H9 (cell line): ENCODE measurements at regions not wholly inside any gene's neighbourhood (a gene's known extent, or its start where the extent isn't known, plus 50 kb on each side); places are given as distances from the start of the nearest gene placed in this dataset.

ENCODE experiments used
- DNase-seq: peaks from one replicate; pipeline ENCODE4 v3.0.0-alpha.2; 2017
- H2AFZ ChIP-seq: one replicate; pipeline ENCODE4 v1.6.1; 2013; ENCODE audit warnings: mild to moderate bottlenecking, low read length, control low read depth, moderate library complexity
- H2AK5ac ChIP-seq: 2 replicates; pipeline ENCODE4 v1.6.1; 2013; ENCODE audit warnings: low read length, control low read depth, mixed read lengths; ENCODE audit not compliant: insufficient read length
- H2BK120ac ChIP-seq: one replicate; pipeline ENCODE4 v1.6.1; 2013; ENCODE audit warnings: low read depth, mild to moderate bottlenecking, low read length, control low read depth, inconsistent platforms; ENCODE audit not compliant: poor library complexity, severe bottlenecking
- H2BK12ac ChIP-seq: 2 replicates; pipeline ENCODE4 v1.6.1; 2013; ENCODE audit warnings: low read length, control low read depth, mixed read lengths, low read depth; ENCODE audit not compliant: insufficient read length
- H2BK15ac ChIP-seq: 2 replicates; pipeline ENCODE4 v1.6.1; 2013; ENCODE audit warnings: low read depth, low read length, control low read depth
- H2BK20ac ChIP-seq: one replicate; pipeline ENCODE4 v1.6.1; 2013; ENCODE audit warnings: low read depth, mild to moderate bottlenecking, low read length, control low read depth, inconsistent platforms; ENCODE audit not compliant: poor library complexity, severe bottlenecking
- H2BK5ac ChIP-seq: 2 replicates; pipeline ENCODE4 v1.6.1; 2013; ENCODE audit warnings: low read length, control low read depth, mixed read lengths; ENCODE audit not compliant: insufficient read length
- H3K14ac ChIP-seq: 2 replicates; pipeline ENCODE4 v1.6.1; 2013; ENCODE audit warnings: low read length, control low read depth; ENCODE audit not compliant: insufficient read depth
- H3K18ac ChIP-seq: 2 replicates; pipeline ENCODE4 v1.6.1; 2013; ENCODE audit warnings: low read depth, mild to moderate bottlenecking, mixed read lengths, low read length, control low read depth; ENCODE audit not compliant: insufficient read length
- H3K23ac ChIP-seq: 2 replicates; pipeline ENCODE4 v1.6.1; 2013; ENCODE audit warnings: low read length, control low read depth, mixed read lengths, low read depth; ENCODE audit not compliant: insufficient read length
- H3K23me2 ChIP-seq: 2 replicates; pipeline ENCODE4 v1.6.1; 2013; ENCODE audit warnings: low read depth, mild to moderate bottlenecking, mixed read lengths, low read length, control low read depth; ENCODE audit not compliant: insufficient read length, poor library complexity, severe bottlenecking
- H3K27ac ChIP-seq: 2 replicates; pipeline ENCODE4 v1.5.1; 2013; ENCODE audit warnings: low read length, control low read depth, mixed read lengths, low read depth; ENCODE audit not compliant: insufficient read length
- H3K27me3 ChIP-seq: 2 replicates; pipeline ENCODE4 v1.6.1; 2013; ENCODE audit warnings: low read length, control low read depth, inconsistent platforms; ENCODE audit not compliant: insufficient read depth
- H3K4ac ChIP-seq: 2 replicates; pipeline ENCODE4 v1.6.1; 2013; ENCODE audit warnings: low read depth, mild to moderate bottlenecking, control low read depth, inconsistent platforms, low read length, moderate library complexity
- H3K4me1 ChIP-seq: 2 replicates; pipeline ENCODE4 v1.6.1; 2013; ENCODE audit warnings: low read length, control low read depth, inconsistent platforms; ENCODE audit not compliant: insufficient read depth
- H3K4me2 ChIP-seq: 2 replicates; pipeline ENCODE4 v1.6.1; 2013; ENCODE audit warnings: low read length, control low read depth, mixed read lengths; ENCODE audit not compliant: insufficient read length, insufficient read depth
- H3K56ac ChIP-seq: 2 replicates; pipeline ENCODE4 v1.6.1; 2013; ENCODE audit warnings: low read depth, mild to moderate bottlenecking, mixed read lengths, low read length, control low read depth; ENCODE audit not compliant: insufficient read length
- H3K79me1 ChIP-seq: 2 replicates; pipeline ENCODE4 v1.6.1; 2013; ENCODE audit warnings: low read depth, mild to moderate bottlenecking, moderate library complexity, low read length, control low read depth, inconsistent platforms; ENCODE audit not compliant: insufficient read depth, poor library complexity, severe bottlenecking
- H3K79me2 ChIP-seq: 2 replicates; pipeline ENCODE4 v1.6.1; 2013; ENCODE audit warnings: low read length, control low read depth, inconsistent platforms; ENCODE audit not compliant: insufficient read depth
- H3K9ac ChIP-seq: 2 replicates; pipeline ENCODE4 v1.6.1; 2013; ENCODE audit warnings: low read length, control low read depth, mixed read lengths; ENCODE audit not compliant: insufficient read length; ENCODE audit errors: extremely low read depth
- H3K9me3 ChIP-seq: one replicate; pipeline ENCODE4 v1.6.1; 2013; ENCODE audit warnings: low read depth, low read length, inconsistent platforms; ENCODE audit not compliant: control insufficient read depth
- H3T11ph ChIP-seq: one replicate; pipeline ENCODE4 v1.6.1; 2013; ENCODE audit warnings: mild to moderate bottlenecking, low read length, control low read depth, inconsistent platforms
- H4K20me1 ChIP-seq: one replicate; pipeline ENCODE4 v1.6.1; 2013; ENCODE audit not compliant: control insufficient read depth, insufficient read length, insufficient read depth
- H4K5ac ChIP-seq: 2 replicates; pipeline ENCODE4 v1.6.1; 2013; ENCODE audit warnings: low read depth, mild to moderate bottlenecking, mixed read lengths, low read length, control low read depth; ENCODE audit not compliant: insufficient read length
- H4K8ac ChIP-seq: replicated peaks from 2 replicates; pipeline ENCODE4 v1.6.1; 2013; ENCODE audit warnings: low read length, control low read depth, mixed read lengths, low read depth; ENCODE audit not compliant: insufficient read length
- H4K91ac ChIP-seq: 2 replicates; pipeline ENCODE4 v1.6.1; 2013; ENCODE audit warnings: low read depth, mild to moderate bottlenecking, moderate library complexity, mixed read lengths, low read length, control low read depth; ENCODE audit not compliant: insufficient read length
- H3K27ac Mint-ChIP-seq, 3 experiments: 2 replicates in 2 of 3; 3 replicates in 1 of 3; pipeline ENCODE4 v1.8.0; 2020 to 2021; ENCODE audit warnings: mixed read lengths in 3 of 3, mild to moderate bottlenecking in 1 of 3, moderate library complexity in 1 of 3
- H3K27me3 Mint-ChIP-seq: 2 replicates; pipeline ENCODE4 v1.8.0; 2021; ENCODE audit warnings: low read depth, mild to moderate bottlenecking, moderate library complexity, mixed read lengths
- H3K36me3 Mint-ChIP-seq, 3 experiments: 2 replicates in 2 of 3; 3 replicates in 1 of 3; pipeline ENCODE4 v1.8.0; 2020 to 2021; ENCODE audit warnings: low read depth in 3 of 3, mixed read lengths in 3 of 3; ENCODE audit not compliant: insufficient read depth in 1 of 3
- H3K4me1 Mint-ChIP-seq, 2 experiments: 2 replicates each; pipeline ENCODE4 v1.8.0; 2020; ENCODE audit warnings: mixed read lengths in 2 of 2
- H3K4me3 Mint-ChIP-seq, 2 experiments: 2 replicates in 1 of 2; 3 replicates in 1 of 2; pipeline ENCODE4 v1.8.0; 2020 to 2021; ENCODE audit warnings: mild to moderate bottlenecking in 2 of 2, mixed read lengths in 2 of 2, moderate library complexity in 1 of 2
- H3K9me3 Mint-ChIP-seq, 2 experiments: 2 replicates in 1 of 2; 3 replicates in 1 of 2; pipeline ENCODE4 v1.8.0; 2020; ENCODE audit warnings: mild to moderate bottlenecking in 2 of 2, mixed read lengths in 2 of 2, moderate library complexity in 1 of 2
- WGBS: extraction: QIAGEN DNeasy Blood & Tissue Kit; methylation state at CpG from one replicate; pipeline ENCODE4 v1.1.7; 2013; ENCODE audit warnings: missing lambda C conversion rate, low lambda C conversion rate, mixed read lengths; ENCODE audit not compliant: insufficient read length; ENCODE audit errors: extremely low coverage; 5-methylcytosine and 5-hydroxymethylcytosine counted together
- TF ChIP-seq, protein P1 (sequence below): fragments of 200-600 bp; sonication (generic); conservative IDR thresholded peaks from 3 replicates; pipeline ENCODE4 v1.8.0; 2021; ENCODE audit warnings: antibody characterized with exemption, mild to moderate bottlenecking

DNA sequence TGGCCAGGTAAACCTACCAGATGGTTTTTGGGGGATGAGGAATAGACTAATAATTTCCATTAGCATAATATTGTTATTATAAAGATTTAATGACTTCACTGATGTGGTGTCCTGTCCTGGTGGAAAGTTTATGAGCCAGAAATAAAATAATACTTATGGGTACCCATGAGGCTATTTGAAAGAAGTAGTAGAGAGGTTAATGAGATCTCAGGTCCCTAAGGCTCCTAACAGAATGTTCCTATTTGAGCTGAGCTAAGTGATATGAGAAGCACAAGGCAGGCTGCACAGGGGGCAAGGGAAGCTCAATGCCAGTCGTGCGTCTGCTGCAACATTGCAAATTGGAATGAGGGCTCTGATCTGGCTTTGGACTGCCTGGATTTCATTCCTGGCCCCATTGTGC is 174.1 kb downstream of the BMP2 start:
- H3K27me3 Mint-ChIP-seq: no peaks in the 10 kb centered on the region
- peaks cover 2 to 6% of the 10 kb centered on the region in 2 experiments; a peak in 1 of 4 replicates for H3K4me1 Mint-ChIP-seq
- DNase-seq: no peak
- Histone ChIP-seq H3K4me2 (no peak overlapping the region), H3K9me3 (no peaks in the 10 kb centered on the region), H3K56ac (no peak overlapping the region), H2BK15ac (no peak overlapping the region), H3K27me3 (no peaks in the 10 kb centered on the region), H3K18ac (no peak overlapping the region), H3K9ac (no peak overlapping the region), H3K14ac (no peak overlapping the region), H2AFZ (no peak overlapping the region), H3K23ac (no peak overlapping the region), H2BK120ac (no peak overlapping the region), H3K4ac (no peak overlapping the region), H4K91ac (no peak overlapping the region), H2BK12ac (no peak overlapping the region), H3K79me1 (no peaks in the 10 kb centered on the region), H2AK5ac (no peak overlapping the region), H2BK5ac (no peak overlapping the region), H3K4me1 (no peaks in the 10 kb centered on the region), H4K20me1 (no peaks in the 10 kb centered on the region), H3K23me2 (no peaks in the 10 kb centered on the region), H2BK20ac (no peak overlapping the region), H3T11ph (no peak overlapping the region), H4K5ac (no peak overlapping the region), H3K27ac (no peak overlapping the region), H4K8ac (no peak overlapping the region), H3K79me2 (no peaks in the 10 kb centered on the region)
- no CpG with 5 or more reads among the region's 2 CpGs for WGBS
- TF ChIP-seq, protein P1, sequence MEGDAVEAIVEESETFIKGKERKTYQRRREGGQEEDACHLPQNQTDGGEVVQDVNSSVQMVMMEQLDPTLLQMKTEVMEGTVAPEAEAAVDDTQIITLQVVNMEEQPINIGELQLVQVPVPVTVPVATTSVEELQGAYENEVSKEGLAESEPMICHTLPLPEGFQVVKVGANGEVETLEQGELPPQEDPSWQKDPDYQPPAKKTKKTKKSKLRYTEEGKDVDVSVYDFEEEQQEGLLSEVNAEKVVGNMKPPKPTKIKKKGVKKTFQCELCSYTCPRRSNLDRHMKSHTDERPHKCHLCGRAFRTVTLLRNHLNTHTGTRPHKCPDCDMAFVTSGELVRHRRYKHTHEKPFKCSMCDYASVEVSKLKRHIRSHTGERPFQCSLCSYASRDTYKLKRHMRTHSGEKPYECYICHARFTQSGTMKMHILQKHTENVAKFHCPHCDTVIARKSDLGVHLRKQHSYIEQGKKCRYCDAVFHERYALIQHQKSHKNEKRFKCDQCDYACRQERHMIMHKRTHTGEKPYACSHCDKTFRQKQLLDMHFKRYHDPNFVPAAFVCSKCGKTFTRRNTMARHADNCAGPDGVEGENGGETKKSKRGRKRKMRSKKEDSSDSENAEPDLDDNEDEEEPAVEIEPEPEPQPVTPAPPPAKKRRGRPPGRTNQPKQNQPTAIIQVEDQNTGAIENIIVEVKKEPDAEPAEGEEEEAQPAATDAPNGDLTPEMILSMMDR: no peak
- no peak overlapping the region for H3K27ac Mint-ChIP-seq
- H3K36me3 Mint-ChIP-seq: no peaks in the 10 kb centered on the region
- H3K9me3 Mint-ChIP-seq: no peaks in the 10 kb centered on the region; a peak in 1 of 5 replicates
- H3K4me3 Mint-ChIP-seq: no peak overlapping the region
